Thyroid gland (tissue), 4 donors: ENCODE measurements at regions not wholly inside any gene's neighbourhood (a gene's known extent, or its start where the extent isn't known, plus 50 kb on each side); places are given as distances from the start of the nearest gene placed in this dataset.

ENCODE experiments used
- CTCF ChIP-seq, 6 experiments: fragments of 200-600 bp in 3 of 6; fragments of 450-650 bp in 3 of 6; sonication (generic) in 3 of 6; IDR thresholded peaks; one replicate each; pipeline ENCODE4 v1.5.1; 2016 to 2019; ENCODE audit warnings: antibody characterized with exemption in 6 of 6, mild to moderate bottlenecking in 2 of 6, inconsistent platforms in 1 of 6, moderate library complexity in 1 of 6
- POLR2A ChIP-seq, 2 donors: fragments of 450-650 bp; IDR thresholded peaks; one replicate each; pipeline ENCODE4 v1.6.1; 2017; ENCODE audit warnings: antibody characterized with exemption in 2 of 2, mild to moderate bottlenecking in 2 of 2, moderate library complexity in 1 of 2

DNA sequence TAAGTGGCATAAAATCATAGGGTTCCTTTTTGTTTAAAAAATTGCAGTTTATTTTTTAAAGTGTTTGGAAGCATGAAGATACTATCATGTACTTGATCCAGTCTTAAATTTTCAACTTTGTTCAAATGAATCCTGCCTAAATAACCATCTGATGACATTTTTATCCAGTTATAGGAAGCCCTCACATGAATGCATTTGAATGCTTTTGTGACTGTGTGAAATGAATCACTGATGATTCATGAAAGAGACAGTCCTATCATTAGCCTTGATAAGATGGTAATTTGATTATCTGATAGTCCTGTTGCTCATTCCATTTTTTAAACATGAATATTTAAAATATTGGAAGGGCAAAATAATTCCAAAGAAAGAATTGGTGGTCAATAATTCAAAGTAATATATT lies 401.9 kb upstream of the ROBO2 start:
- TF ChIP-seq CTCF (IDR thresholded peaks at IDR 0.05) (no peak), POLR2A (IDR thresholded peaks at IDR 0.05) (no peak)
